ENCODE measurements at regions not wholly inside any gene's neighbourhood (a gene's known extent, or its start where the extent isn't known, plus 50 kb on each side); places are given as distances from the start of the nearest gene placed in this dataset.

DNA sequence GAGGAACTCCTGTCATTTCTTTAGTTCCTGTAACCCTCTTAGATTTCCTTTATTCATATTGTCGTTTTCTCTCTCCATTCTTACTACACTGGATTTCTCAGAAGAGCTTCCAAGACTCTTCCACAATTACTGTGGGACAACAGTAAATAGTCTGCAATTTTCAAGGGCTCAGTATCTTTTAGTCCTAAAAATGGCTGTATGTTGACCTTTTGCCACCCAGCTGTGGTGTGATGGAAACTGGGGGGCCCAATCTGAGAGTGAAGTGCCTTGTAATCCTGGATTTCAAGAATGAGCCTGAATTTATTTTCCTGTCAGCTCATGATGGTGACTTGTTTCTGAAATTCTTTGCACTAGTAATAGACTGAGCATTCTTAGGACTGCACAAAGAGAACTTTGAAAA, 277.6 kb upstream of the RASGRP1 start:
- Histone ChIP-seq H3K4me3 (no peak overlapping the region), H3K27me3 (replicated peaks in 1 of 7) (peaks cover 0 to 45% (median 0%) of the 10 kb centered on the region in 7 donors), H3K27ac (no peak overlapping the region), H3K36me3 (no peaks in the 10 kb centered on the region), H3K4me1 (peaks cover 0 to 8% (median 0%) of the 10 kb centered on the region in 6 donors), H3K9me3 (no peaks in the 10 kb centered on the region)
- intact Hi-C loops (cut with DNase I; ENCODE audit: low total_unique reads): no loop called here
- TF ChIP-seq POLR2A (IDR thresholded peaks at IDR 0.05): no peak
- TF ChIP-seq, protein P1, sequence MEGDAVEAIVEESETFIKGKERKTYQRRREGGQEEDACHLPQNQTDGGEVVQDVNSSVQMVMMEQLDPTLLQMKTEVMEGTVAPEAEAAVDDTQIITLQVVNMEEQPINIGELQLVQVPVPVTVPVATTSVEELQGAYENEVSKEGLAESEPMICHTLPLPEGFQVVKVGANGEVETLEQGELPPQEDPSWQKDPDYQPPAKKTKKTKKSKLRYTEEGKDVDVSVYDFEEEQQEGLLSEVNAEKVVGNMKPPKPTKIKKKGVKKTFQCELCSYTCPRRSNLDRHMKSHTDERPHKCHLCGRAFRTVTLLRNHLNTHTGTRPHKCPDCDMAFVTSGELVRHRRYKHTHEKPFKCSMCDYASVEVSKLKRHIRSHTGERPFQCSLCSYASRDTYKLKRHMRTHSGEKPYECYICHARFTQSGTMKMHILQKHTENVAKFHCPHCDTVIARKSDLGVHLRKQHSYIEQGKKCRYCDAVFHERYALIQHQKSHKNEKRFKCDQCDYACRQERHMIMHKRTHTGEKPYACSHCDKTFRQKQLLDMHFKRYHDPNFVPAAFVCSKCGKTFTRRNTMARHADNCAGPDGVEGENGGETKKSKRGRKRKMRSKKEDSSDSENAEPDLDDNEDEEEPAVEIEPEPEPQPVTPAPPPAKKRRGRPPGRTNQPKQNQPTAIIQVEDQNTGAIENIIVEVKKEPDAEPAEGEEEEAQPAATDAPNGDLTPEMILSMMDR (IDR thresholded peaks at IDR 0.05 in 8 of 11, conservative IDR thresholded peaks at IDR 0.05 in 3 of 11): no peak
- TF ChIP-seq POLR2AphosphoS5 (IDR thresholded peaks at IDR 0.05): no peak
- 48 to 68% (median 59%) methylated on average over 1 of the region's 1 CpG for WGBS, 5 donors
- DNase-seq: no peak

DNA sequence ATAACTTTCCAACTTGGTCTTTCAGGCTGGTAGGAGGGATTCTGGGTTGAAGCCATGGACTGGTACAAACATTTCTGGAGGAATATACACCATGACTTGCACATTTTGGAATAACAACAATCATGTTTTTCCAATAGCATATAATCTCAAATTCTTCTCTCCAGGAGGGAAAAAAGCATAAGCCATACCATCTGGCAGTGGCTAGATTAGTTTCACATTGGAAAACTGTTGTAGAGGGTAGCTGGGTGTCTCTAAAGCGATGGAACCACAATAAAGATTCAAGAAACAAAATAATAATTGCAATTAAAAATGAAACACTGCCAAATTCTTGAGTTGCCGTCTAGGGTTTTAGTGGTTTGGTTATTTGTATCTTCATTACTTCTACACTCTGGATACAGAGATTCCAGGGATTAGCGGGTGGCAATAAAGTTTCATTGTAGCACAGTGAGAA, 278.5 kb upstream of the RASGRP1 start:
- no peaks in the 10 kb centered on the region for H3K9me3 ChIP-seq
- H3K27me3 ChIP-seq (replicated peaks in 1 of 7): peaks cover 0 to 45% (median 0%) of the 10 kb centered on the region in 7 donors
- TF ChIP-seq, protein P1 (IDR thresholded peaks at IDR 0.05 in 8 of 11, conservative IDR thresholded peaks at IDR 0.05 in 3 of 11): no peak
- TF ChIP-seq POLR2AphosphoS5 (IDR thresholded peaks at IDR 0.05) (no peak), POLR2A (IDR thresholded peaks at IDR 0.05) (no peak)
- 80 to 93% (median 92%) methylated on average over 3 of the region's 3 CpGs for WGBS, 5 donors
- no peak overlapping the region for H3K27ac ChIP-seq
- H3K4me1 ChIP-seq: peaks cover 0 to 8% (median 0%) of the 10 kb centered on the region in 6 donors
- no peaks in the 10 kb centered on the region for H3K36me3 ChIP-seq
- intact Hi-C loops (cut with DNase I; ENCODE audit: low total_unique reads): no loop called here
- H3K4me3 ChIP-seq: no peak overlapping the region
- DNase-seq: no peak

DNA sequence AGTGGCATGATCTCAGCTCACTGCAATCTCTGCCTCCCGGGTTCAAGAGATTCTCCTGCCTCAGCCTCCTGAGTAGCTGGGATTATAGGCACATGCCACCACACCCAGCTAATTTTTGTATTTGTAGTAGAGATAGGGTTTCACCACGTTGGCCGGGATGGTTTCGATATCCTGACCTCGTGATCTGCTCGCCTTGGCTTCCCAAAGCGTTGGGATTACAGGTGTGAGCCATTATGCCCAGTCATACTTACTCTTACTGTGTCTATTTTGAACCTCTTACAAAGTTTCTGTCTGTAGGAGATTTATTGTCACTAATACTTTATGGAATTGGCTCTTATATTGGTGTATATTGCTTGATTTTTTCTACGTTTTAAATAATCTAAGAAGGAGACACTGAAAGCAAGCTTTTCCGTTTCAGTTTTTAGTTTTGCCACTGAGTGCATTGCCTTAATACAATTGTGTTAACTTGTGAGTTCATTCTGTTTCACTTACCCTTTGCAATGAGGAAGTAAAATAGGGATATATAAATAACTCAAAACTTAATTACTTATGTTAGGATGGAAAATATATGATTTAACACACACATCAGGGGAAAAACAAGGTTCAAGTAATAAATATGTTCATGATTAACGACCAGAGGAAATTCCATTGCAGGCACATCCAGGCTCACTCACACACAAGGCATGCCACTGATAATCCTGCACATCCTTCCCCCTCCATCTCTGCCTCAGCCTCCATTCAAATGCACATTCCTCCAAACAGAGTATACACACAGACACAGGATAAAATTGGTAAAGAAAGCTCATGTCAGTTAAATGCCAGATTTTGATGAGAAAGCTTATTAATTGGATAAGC, 279.3 kb upstream of the RASGRP1 start:
- Histone ChIP-seq H3K36me3 (no peaks in the 10 kb centered on the region), H3K9me3 (no peaks in the 10 kb centered on the region), H3K27me3 (replicated peaks in 1 of 7) (peaks cover 0 to 45% (median 0%) of the 10 kb centered on the region in 7 donors), H3K4me1 (peaks cover 0 to 8% (median 0%) of the 10 kb centered on the region in 6 donors), H3K27ac (peak overlapping the region in 2 of 8 donors; percentile 7 to 20), H3K4me3 (no peak overlapping the region)
- TF ChIP-seq POLR2AphosphoS5 (IDR thresholded peaks at IDR 0.05): no peak
- TF ChIP-seq, protein P1 (IDR thresholded peaks at IDR 0.05 in 8 of 11, conservative IDR thresholded peaks at IDR 0.05 in 3 of 11): no peak
- no peak for TF ChIP-seq POLR2A (IDR thresholded peaks at IDR 0.05)
- intact Hi-C loops (cut with DNase I; ENCODE audit: low total_unique reads): no loop called here
- WGBS, 5 donors: 56 to 65% (median 61%) methylated on average over 10 of the region's 10 CpGs
- DNase-seq: no peak

DNA sequence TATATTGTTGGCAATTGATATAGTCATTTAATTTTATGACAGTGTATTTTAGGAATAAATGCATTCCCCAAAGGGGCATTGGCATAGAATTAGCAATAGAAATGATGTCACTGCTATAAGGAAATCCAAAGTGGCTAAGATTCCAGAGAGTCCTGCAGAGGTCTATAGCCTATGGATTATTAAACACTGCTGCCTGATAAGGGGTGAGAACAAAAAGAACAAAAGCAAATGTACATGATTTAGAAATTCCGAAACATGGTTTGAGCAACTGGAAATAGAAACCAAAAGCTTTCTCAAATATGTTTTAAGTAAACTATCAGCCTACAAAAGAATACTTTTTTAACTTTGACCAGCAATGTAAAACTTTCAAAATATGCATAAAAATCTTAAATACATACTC, 280.1 kb upstream of the RASGRP1 start:
- intact Hi-C loops (cut with DNase I; ENCODE audit: low total_unique reads): no loop called here
- no peaks in the 10 kb centered on the region for H3K36me3 ChIP-seq
- no peak for DNase-seq
- no peaks in the 10 kb centered on the region for H3K9me3 ChIP-seq
- no peak overlapping the region for H3K27ac ChIP-seq
- 76 to 86% (median 81%) methylated on average over 1 of the region's 1 CpG for WGBS, 5 donors
- H3K4me3 ChIP-seq: no peak overlapping the region
- H3K4me1 ChIP-seq: peaks cover 0 to 8% (median 0%) of the 10 kb centered on the region in 6 donors
- peaks cover 0 to 45% (median 0%) of the 10 kb centered on the region in 7 donors for H3K27me3 ChIP-seq (replicated peaks in 1 of 7)
- TF ChIP-seq POLR2A (IDR thresholded peaks at IDR 0.05): no peak

All from spleen (tissue), 11 donors.